ENCODE measurements at regions not wholly inside any gene's neighbourhood (a gene's known extent, or its start where the extent isn't known, plus 50 kb on each side); places are given as distances from the start of the nearest gene placed in this dataset.

- TF ChIP-seq EZH2 (IDR thresholded peaks at IDR 0.05; ENCODE audit: insufficient read depth, poor library complexity, severe bottlenecking) (no peak), EZH2phosphoT487 (IDR thresholded peaks at IDR 0.05; ENCODE audit: insufficient read depth, low read depth) (no peak)
Observed at GRCh38 chr11:23797624-23798419, 699.0 kb upstream of the LUZP2 start.

All from GM23248 (cell line).